ENCODE measurements at regions not wholly inside any gene's neighbourhood (a gene's known extent, or its start where the extent isn't known, plus 50 kb on each side); places are given as distances from the start of the nearest gene placed in this dataset.

GRCh38 chrX:11967986-11968869 lies 170.0 kb upstream of the FRMPD4 start:
- TF ChIP-seq CTCF (conservative IDR thresholded peaks at IDR 0.05; ENCODE audit: low read length) (no peak), EZH2phosphoT487 (IDR thresholded peaks at IDR 0.05; ENCODE audit: borderline replicate concordance, low read depth, low read length) (no peak)

Data from OCI-LY7 (cell line).